Vagina (tissue), 2 donors: ENCODE measurements at regions not wholly inside any gene's neighbourhood (a gene's known extent, or its start where the extent isn't known, plus 50 kb on each side); places are given as distances from the start of the nearest gene placed in this dataset.

Source experiments
- CTCF ChIP-seq, 3 experiments: fragments of 450-650 bp in 2 of 3; fragments of 200-600 bp in 1 of 3; sonication (generic) in 1 of 3; IDR thresholded peaks; one replicate each; pipeline ENCODE4 v1.5.1; 2017 to 2019; ENCODE audit warnings: antibody characterized with exemption in 3 of 3, mild to moderate bottlenecking in 2 of 3, moderate library complexity in 2 of 3
- POLR2A ChIP-seq, 2 donors: fragments of 450-650 bp; IDR thresholded peaks; one replicate each; pipeline ENCODE4 v1.6.1; 2017; ENCODE audit warnings: antibody characterized with exemption in 2 of 2, mild to moderate bottlenecking in 2 of 2, moderate library complexity in 2 of 2
- POLR2AphosphoS5 ChIP-seq, 2 donors: sonication (generic); formaldehyde crosslinking; IDR thresholded peaks; one replicate each; pipeline ENCODE4 v1.9.0; 2017; ENCODE audit warnings: antibody characterized with exemption in 2 of 2, mild to moderate bottlenecking in 2 of 2, low read depth in 1 of 2; ENCODE audit not compliant: insufficient read depth in 1 of 2

DNA sequence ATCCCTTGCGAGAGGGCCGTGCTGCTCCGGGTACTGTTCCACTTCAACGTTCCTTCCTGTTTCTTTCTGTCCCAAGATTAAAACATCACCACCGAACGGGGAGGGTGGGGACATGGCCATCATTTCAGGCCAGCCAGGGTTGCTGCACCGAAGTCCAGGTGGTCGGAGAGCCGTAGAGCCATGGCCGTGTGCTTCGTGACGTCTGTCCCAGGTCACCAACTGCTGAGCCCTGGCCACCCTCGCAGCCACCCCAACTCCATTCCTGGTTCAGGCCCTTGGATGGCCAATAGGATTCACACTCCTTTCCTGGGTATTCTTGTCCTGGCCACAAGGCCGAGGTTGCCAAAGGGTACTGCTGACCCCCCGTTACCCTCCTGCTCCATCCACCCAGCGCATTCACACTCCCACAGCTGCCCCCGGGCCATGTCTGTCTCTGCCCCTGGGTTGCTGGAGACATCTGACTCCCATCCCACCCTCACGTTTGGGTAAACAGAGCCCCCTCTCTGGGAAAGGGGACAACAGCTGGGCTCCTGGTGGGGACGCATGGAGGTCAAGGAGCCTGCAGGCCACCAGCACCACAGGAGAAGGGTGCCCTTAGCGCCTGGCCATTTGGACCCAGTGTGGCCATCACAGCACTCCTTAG lies 103.2 kb downstream of the HMX1 start:
- no peak for TF ChIP-seq CTCF (IDR thresholded peaks at IDR 0.05)
- TF ChIP-seq POLR2A (IDR thresholded peaks at IDR 0.05): no peak
- no peak for TF ChIP-seq POLR2AphosphoS5 (IDR thresholded peaks at IDR 0.05; ENCODE audit: insufficient read depth in 1 of 2, low read depth in 1 of 2)
